Thyroid gland (tissue), 4 donors: ENCODE measurements at regions not wholly inside any gene's neighbourhood (a gene's known extent, or its start where the extent isn't known, plus 50 kb on each side); places are given as distances from the start of the nearest gene placed in this dataset.

Experiments
- DNase-seq, 2 donors: peaks; one replicate each; pipeline ENCODE4 v3.0.0-alpha.2; 2019
- H3K27ac ChIP-seq, 3 donors: fragments of 200-600 bp; sonication (generic); 1 replicate in 2 of 3; 2 replicates in 1 of 3; pipeline ENCODE4 v1.5.1; 2016 to 2019; ENCODE audit warnings: mild to moderate bottlenecking in 1 of 3, moderate library complexity in 1 of 3
- H3K27me3 ChIP-seq: fragments of 200-600 bp; sonication (generic); one replicate; pipeline ENCODE4 v1.5.1; 2019
- H3K36me3 ChIP-seq, 2 donors: fragments of 200-600 bp; sonication (generic); one replicate each; pipeline ENCODE4 v1.5.1; 2016 to 2019
- H3K4me1 ChIP-seq, 2 donors: fragments of 200-600 bp; sonication (generic); one replicate each; pipeline ENCODE4 v1.5.1; 2017 to 2019
- H3K4me3 ChIP-seq, 3 donors: fragments of 200-600 bp; sonication (generic); replicated peaks in 1 of 3; 1 replicate in 2 of 3; 2 replicates in 1 of 3; pipeline ENCODE4 v1.5.1; 2016; ENCODE audit warnings: mild to moderate bottlenecking in 1 of 3
- H3K9me3 ChIP-seq: fragments of 200-600 bp; sonication (generic); one replicate; pipeline ENCODE4 v1.5.1; 2017
- CTCF ChIP-seq, 6 experiments: fragments of 200-600 bp in 3 of 6; fragments of 450-650 bp in 3 of 6; sonication (generic) in 3 of 6; IDR thresholded peaks; one replicate each; pipeline ENCODE4 v1.5.1; 2016 to 2019; ENCODE audit warnings: antibody characterized with exemption in 6 of 6, mild to moderate bottlenecking in 2 of 6, inconsistent platforms in 1 of 6, moderate library complexity in 1 of 6
- POLR2A ChIP-seq, 2 donors: fragments of 450-650 bp; IDR thresholded peaks; one replicate each; pipeline ENCODE4 v1.6.1; 2017; ENCODE audit warnings: antibody characterized with exemption in 2 of 2, mild to moderate bottlenecking in 2 of 2, moderate library complexity in 1 of 2
- WGBS, 2 donors: methylation state at CpG; one replicate each; pipeline ENCODE4 v1.1.5; 2017; 5-methylcytosine and 5-hydroxymethylcytosine counted together
- intact Hi-C: fragments of 100-400 bp; cut with DNase I; formaldehyde crosslinking; loops from one replicate; pipeline ENCODE4 v1.15.1; 2023

- intact Hi-C loops, result no loop called here
- no peaks in the 10 kb centered on the region for H3K4me1 ChIP-seq
- no peak for DNase-seq
- H3K27me3 ChIP-seq, result no peaks in the 10 kb centered on the region
- no peaks in the 10 kb centered on the region for H3K9me3 ChIP-seq
- no peak overlapping the region for H3K27ac ChIP-seq
- WGBS, 2 donors, result 84 to 85% methylated on average over 2 of the region's 2 CpGs
- no peak overlapping the region for H3K4me3 ChIP-seq
- TF ChIP-seq POLR2A (IDR thresholded peaks at IDR 0.05) (no peak), CTCF (IDR thresholded peaks at IDR 0.05) (no peak)
- no peaks in the 10 kb centered on the region for H3K36me3 ChIP-seq
Observed at GRCh38 chrX:42565739-42566138, 212.2 kb downstream of the PPP1R2C start.

GRCh38 chrX:42546800-42547199 is 231.2 kb downstream of the PPP1R2C start:
- no peak for DNase-seq
- H3K4me1 ChIP-seq, result no peaks in the 10 kb centered on the region
- H3K36me3 ChIP-seq, result no peaks in the 10 kb centered on the region
- H3K27me3 ChIP-seq, result no peaks in the 10 kb centered on the region
- H3K27ac ChIP-seq, result no peak overlapping the region
- no peaks in the 10 kb centered on the region for H3K9me3 ChIP-seq
- TF ChIP-seq POLR2A (IDR thresholded peaks at IDR 0.05) (no peak), CTCF (IDR thresholded peaks at IDR 0.05) (no peak)
- 86 to 100% methylated on average over 1 of the region's 1 CpG for WGBS, 2 donors
- no peak overlapping the region for H3K4me3 ChIP-seq
- intact Hi-C loops, result no loop called here

- Histone ChIP-seq H3K9me3 (no peaks in the 10 kb centered on the region), H3K27ac (no peak overlapping the region), H3K27me3 (no peaks in the 10 kb centered on the region), H3K4me3 (no peak overlapping the region), H3K4me1 (no peaks in the 10 kb centered on the region), H3K36me3 (no peaks in the 10 kb centered on the region)
- no peak for DNase-seq
- 96 to 97% methylated on average over 2 of the region's 2 CpGs for WGBS, 2 donors
- intact Hi-C loops, result no loop called here
- no peak for TF ChIP-seq POLR2A (IDR thresholded peaks at IDR 0.05)
- TF ChIP-seq CTCF (IDR thresholded peaks at IDR 0.05), result no peak
Observed at GRCh38 chrX:42544883-42545282, 233.1 kb downstream of the PPP1R2C start.

- no peaks in the 10 kb centered on the region for H3K36me3 ChIP-seq
- no peak for TF ChIP-seq CTCF (IDR thresholded peaks at IDR 0.05)
- TF ChIP-seq POLR2A (IDR thresholded peaks at IDR 0.05), result no peak
- H3K27ac ChIP-seq, result no peak overlapping the region
- no peaks in the 10 kb centered on the region for H3K4me1 ChIP-seq
- no peak for DNase-seq
- intact Hi-C loops, result no loop called here
- H3K27me3 ChIP-seq, result no peaks in the 10 kb centered on the region
- no peak overlapping the region for H3K4me3 ChIP-seq
- no peaks in the 10 kb centered on the region for H3K9me3 ChIP-seq
Observed at GRCh38 chrX:42541554-42541953, 236.4 kb downstream of the PPP1R2C start.

GRCh38 chrX:42540146-42540545 is 237.8 kb downstream of the PPP1R2C start:
- Histone ChIP-seq H3K27me3 (no peaks in the 10 kb centered on the region), H3K4me1 (no peaks in the 10 kb centered on the region), H3K36me3 (no peaks in the 10 kb centered on the region), H3K27ac (no peak overlapping the region), H3K4me3 (no peak overlapping the region), H3K9me3 (no peaks in the 10 kb centered on the region)
- DNase-seq, result no peak
- TF ChIP-seq POLR2A (IDR thresholded peaks at IDR 0.05), result no peak
- TF ChIP-seq CTCF (IDR thresholded peaks at IDR 0.05), result no peak
- intact Hi-C loops, result no loop called here
